Glutamatergic neuron (in vitro differentiated cells): ENCODE measurements at regions not wholly inside any gene's neighbourhood (a gene's known extent, or its start where the extent isn't known, plus 50 kb on each side); places are given as distances from the start of the nearest gene placed in this dataset.

Experiments used
- DNase-seq: peaks from one replicate; pipeline ENCODE4 v3.0.0; 2022
- H3K27ac Mint-ChIP-seq: one replicate; pipeline ENCODE4 v1.8.0; 2020; ENCODE audit warnings: mild to moderate bottlenecking, mixed read lengths, inconsistent platforms; ENCODE audit not compliant: unreplicated experiment
- H3K27me3 Mint-ChIP-seq: one replicate; pipeline ENCODE4 v1.8.0; 2020; ENCODE audit warnings: mild to moderate bottlenecking, moderate library complexity, mixed read lengths, inconsistent platforms; ENCODE audit not compliant: unreplicated experiment
- H3K36me3 Mint-ChIP-seq: one replicate; pipeline ENCODE4 v1.8.0; 2020; ENCODE audit warnings: mild to moderate bottlenecking, mixed read lengths, inconsistent platforms; ENCODE audit not compliant: unreplicated experiment
- H3K4me1 Mint-ChIP-seq: one replicate; pipeline ENCODE4 v1.8.0; 2020; ENCODE audit warnings: mild to moderate bottlenecking, low read depth, mixed read lengths, inconsistent platforms; ENCODE audit not compliant: unreplicated experiment
- H3K4me3 Mint-ChIP-seq: one replicate; pipeline ENCODE4 v1.8.0; 2020; ENCODE audit warnings: mild to moderate bottlenecking, mixed read lengths, inconsistent platforms; ENCODE audit not compliant: unreplicated experiment
- H3K9me3 Mint-ChIP-seq: one replicate; pipeline ENCODE4 v1.8.0; 2020; ENCODE audit warnings: mild to moderate bottlenecking, moderate library complexity, mixed read lengths, inconsistent platforms; ENCODE audit not compliant: unreplicated experiment
- TF ChIP-seq, protein P1 (sequence below): fragments of 200-600 bp; sonication (generic); IDR thresholded peaks from one replicate; pipeline ENCODE4 v1.5.0; 2021; ENCODE audit not compliant: partially characterized antibody, unreplicated experiment

DNA sequence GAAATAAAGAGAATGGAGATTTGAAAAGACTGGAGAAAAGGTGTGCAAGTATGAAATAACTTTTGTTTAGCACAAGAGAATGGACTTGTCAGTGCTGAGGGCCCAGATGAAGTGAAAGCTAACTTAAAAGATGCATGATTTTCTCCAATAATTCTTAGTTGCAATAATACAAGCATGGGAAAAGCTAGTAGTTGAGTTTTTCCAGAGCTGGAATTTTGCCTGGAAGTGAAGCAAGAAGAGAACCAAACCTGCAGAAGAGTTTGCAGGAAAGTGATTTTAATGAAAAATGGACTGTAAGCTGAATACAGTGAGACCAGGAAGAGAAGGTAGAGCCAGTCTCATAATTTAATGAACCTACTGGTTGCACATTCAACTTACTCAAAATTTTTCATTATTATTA is 69.3 kb upstream of the FSCB start:
- Mint-ChIP-seq H3K27me3 (no peaks in the 10 kb centered on the region), H3K4me1 (no peaks in the 10 kb centered on the region), H3K36me3 (no peaks in the 10 kb centered on the region), H3K9me3 (no peaks in the 10 kb centered on the region), H3K4me3 (no peak overlapping the region), H3K27ac (no peak overlapping the region)
- no peak for DNase-seq
- TF ChIP-seq, protein P1, sequence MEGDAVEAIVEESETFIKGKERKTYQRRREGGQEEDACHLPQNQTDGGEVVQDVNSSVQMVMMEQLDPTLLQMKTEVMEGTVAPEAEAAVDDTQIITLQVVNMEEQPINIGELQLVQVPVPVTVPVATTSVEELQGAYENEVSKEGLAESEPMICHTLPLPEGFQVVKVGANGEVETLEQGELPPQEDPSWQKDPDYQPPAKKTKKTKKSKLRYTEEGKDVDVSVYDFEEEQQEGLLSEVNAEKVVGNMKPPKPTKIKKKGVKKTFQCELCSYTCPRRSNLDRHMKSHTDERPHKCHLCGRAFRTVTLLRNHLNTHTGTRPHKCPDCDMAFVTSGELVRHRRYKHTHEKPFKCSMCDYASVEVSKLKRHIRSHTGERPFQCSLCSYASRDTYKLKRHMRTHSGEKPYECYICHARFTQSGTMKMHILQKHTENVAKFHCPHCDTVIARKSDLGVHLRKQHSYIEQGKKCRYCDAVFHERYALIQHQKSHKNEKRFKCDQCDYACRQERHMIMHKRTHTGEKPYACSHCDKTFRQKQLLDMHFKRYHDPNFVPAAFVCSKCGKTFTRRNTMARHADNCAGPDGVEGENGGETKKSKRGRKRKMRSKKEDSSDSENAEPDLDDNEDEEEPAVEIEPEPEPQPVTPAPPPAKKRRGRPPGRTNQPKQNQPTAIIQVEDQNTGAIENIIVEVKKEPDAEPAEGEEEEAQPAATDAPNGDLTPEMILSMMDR, result no peak

GRCh38 chr14:44567997-44568396 is 60.9 kb upstream of the FSCB start:
- Mint-ChIP-seq H3K36me3 (no peaks in the 10 kb centered on the region), H3K4me3 (no peak overlapping the region), H3K27me3 (peaks cover 2% of the 10 kb centered on the region), H3K27ac (no peak overlapping the region), H3K4me1 (no peaks in the 10 kb centered on the region), H3K9me3 (peaks cover 3% of the 10 kb centered on the region)
- DNase-seq, result no peak
- TF ChIP-seq, protein P1, result no peak

GRCh38 chr14:44565968-44566367 is 58.9 kb upstream of the FSCB start:
- Mint-ChIP-seq H3K4me3 (no peak overlapping the region), H3K27me3 (peaks cover 2% of the 10 kb centered on the region), H3K9me3 (peaks cover 3% of the 10 kb centered on the region), H3K36me3 (no peaks in the 10 kb centered on the region), H3K27ac (no peak overlapping the region), H3K4me1 (no peaks in the 10 kb centered on the region)
- TF ChIP-seq, protein P1, result no peak
- DNase-seq, result no peak

DNA sequence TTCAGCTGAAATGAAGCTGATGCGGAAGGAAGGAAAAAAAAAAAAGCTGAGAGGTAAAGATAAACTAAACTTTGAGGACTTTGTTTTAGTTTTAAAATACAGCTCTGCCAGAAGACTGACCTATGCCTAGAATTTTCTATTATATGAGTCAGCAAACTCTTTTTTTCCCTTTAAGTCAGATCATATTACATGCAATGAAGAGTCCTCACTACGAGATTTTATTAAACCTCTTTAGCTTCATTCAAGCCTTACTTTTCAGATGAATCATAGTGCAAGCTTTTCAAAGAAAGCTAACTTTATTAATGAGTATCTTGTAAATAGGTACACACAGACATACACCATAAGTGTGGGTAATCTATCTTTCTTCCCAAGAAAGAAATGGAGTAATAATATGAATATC is 57.8 kb upstream of the FSCB start:
- no peaks in the 10 kb centered on the region for H3K36me3 Mint-ChIP-seq

More for the DNA sequence above, 57.8 kb upstream of the FSCB start:
- DNase-seq, result no peak
- Mint-ChIP-seq H3K9me3 (peaks cover 3% of the 10 kb centered on the region), H3K4me3 (no peak overlapping the region), H3K27me3 (peaks cover 2% of the 10 kb centered on the region), H3K27ac (no peak overlapping the region), H3K4me1 (no peaks in the 10 kb centered on the region)
- TF ChIP-seq, protein P1, result no peak
